ENCODE measurements at regions not wholly inside any gene's neighbourhood (a gene's known extent, or its start where the extent isn't known, plus 50 kb on each side); places are given as distances from the start of the nearest gene placed in this dataset.
"Not testable (repeated sequence)": the region's sequence is repeated elsewhere in the genome, so short reads cannot be mapped to it uniquely, and the experiment has no call there.

GRCh38 chr16:76866994-76867393, 324.0 kb upstream of the MON1B start:
- intact Hi-C loops (cut with DNase I) = no loop called here
- WGBS = 51% methylated on average over 1 of the region's 1 CpG
- Histone ChIP-seq H3K4me1 (ENCODE audit: control insufficient read depth, insufficient read depth, low read length) (no peaks in the 10 kb centered on the region), H3K9me3 (ENCODE audit: control insufficient read depth, low read length) (no peaks in the 10 kb centered on the region), H3K27me3 (ENCODE audit: control insufficient read depth, insufficient read depth) (no peaks in the 10 kb centered on the region), H3K27ac (ENCODE audit: low read length) (no peak overlapping the region), H3K4me3 (ENCODE audit: low read length) (no peak overlapping the region)
- ATAC-seq (no peak), DNase-seq (no peak)

- Histone ChIP-seq H3K27me3 (ENCODE audit: control insufficient read depth, insufficient read depth) (no peaks in the 10 kb centered on the region), H3K27ac (ENCODE audit: low read length) (no peak overlapping the region), H3K4me1 (ENCODE audit: control insufficient read depth, insufficient read depth, low read length) (no peaks in the 10 kb centered on the region), H3K9me3 (ENCODE audit: control insufficient read depth, low read length) (no peaks in the 10 kb centered on the region), H3K4me3 (ENCODE audit: low read length) (no peak overlapping the region)
- intact Hi-C loops (cut with DNase I) = no loop called here
- WGBS = 15% methylated on average over 1 of the region's 1 CpG
- ATAC-seq (no peak), DNase-seq (no peak)
These were observed 315.1 kb upstream of the MON1B start for GRCh38 chr16:76875898-76876297.

- 90% methylated on average over 4 of the region's 4 CpGs for WGBS
- intact Hi-C loops (cut with DNase I) = no loop called here
- DNase-seq (no peak), ATAC-seq (no peak)
- no peak overlapping the region for H3K27ac ChIP-seq (ENCODE audit: low read length)
- H3K9me3 ChIP-seq (ENCODE audit: control insufficient read depth, low read length) = no peaks in the 10 kb centered on the region
- no peak overlapping the region for H3K4me3 ChIP-seq (ENCODE audit: low read length)
- H3K27me3 ChIP-seq (ENCODE audit: control insufficient read depth, insufficient read depth) = no peaks in the 10 kb centered on the region
- no peaks in the 10 kb centered on the region for H3K4me1 ChIP-seq (ENCODE audit: control insufficient read depth, insufficient read depth, low read length)
These were observed 311.6 kb upstream of the MON1B start for GRCh38 chr16:76879420-76879819.

- H3K4me3 ChIP-seq (ENCODE audit: low read length); H3K4me1 ChIP-seq (ENCODE audit: control insufficient read depth, insufficient read depth, low read length); intact Hi-C loops (cut with DNase I); H3K27ac ChIP-seq (ENCODE audit: low read length); H3K9me3 ChIP-seq (ENCODE audit: control insufficient read depth, low read length); DNase-seq; ATAC-seq; H3K27me3 ChIP-seq (ENCODE audit: control insufficient read depth, insufficient read depth): not testable (repeated sequence)
- 73% methylated on average over 5 of the region's 5 CpGs for WGBS
These were observed 310.5 kb upstream of the MON1B start for GRCh38 chr16:76880523-76880922.

GRCh38 chr16:76882105-76882504, 308.9 kb upstream of the MON1B start:
- Histone ChIP-seq H3K4me3 (ENCODE audit: low read length) (no peak overlapping the region), H3K27me3 (ENCODE audit: control insufficient read depth, insufficient read depth) (no peaks in the 10 kb centered on the region), H3K4me1 (ENCODE audit: control insufficient read depth, insufficient read depth, low read length) (no peaks in the 10 kb centered on the region), H3K9me3 (ENCODE audit: control insufficient read depth, low read length) (no peaks in the 10 kb centered on the region), H3K27ac (ENCODE audit: low read length) (no peak overlapping the region)
- intact Hi-C loops (cut with DNase I) = no loop called here
- ATAC-seq (no peak), DNase-seq (no peak)
- WGBS = 81% methylated on average over 2 of the region's 2 CpGs

GRCh38 chr16:76883076-76883475, 307.9 kb upstream of the MON1B start:
- Histone ChIP-seq H3K4me1 (ENCODE audit: control insufficient read depth, insufficient read depth, low read length) (no peaks in the 10 kb centered on the region), H3K4me3 (ENCODE audit: low read length) (no peak overlapping the region), H3K27ac (ENCODE audit: low read length) (no peak overlapping the region), H3K27me3 (ENCODE audit: control insufficient read depth, insufficient read depth) (no peaks in the 10 kb centered on the region), H3K9me3 (ENCODE audit: control insufficient read depth, low read length) (no peaks in the 10 kb centered on the region)
- DNase-seq (no peak), ATAC-seq (no peak)
- intact Hi-C loops (cut with DNase I) = no loop called here
- WGBS = 73% methylated on average over 3 of the region's 3 CpGs

GRCh38 chr16:76885776-76886537, 305.0 kb upstream of the MON1B start:
- 59% methylated on average over 5 of the region's 5 CpGs for WGBS
- Histone ChIP-seq H3K27me3 (ENCODE audit: control insufficient read depth, insufficient read depth) (no peaks in the 10 kb centered on the region), H3K4me1 (ENCODE audit: control insufficient read depth, insufficient read depth, low read length) (no peaks in the 10 kb centered on the region), H3K9me3 (ENCODE audit: control insufficient read depth, low read length) (no peaks in the 10 kb centered on the region), H3K4me3 (ENCODE audit: low read length) (no peak overlapping the region), H3K27ac (ENCODE audit: low read length) (no peak overlapping the region)
- intact Hi-C loops (cut with DNase I) = no loop called here
- ATAC-seq (no peak), DNase-seq (no peak)

- DNase-seq = no peak
- H3K27ac ChIP-seq (ENCODE audit: low read length) = no peak overlapping the region
- intact Hi-C loops (cut with DNase I) = no loop called here
- no peaks in the 10 kb centered on the region for H3K9me3 ChIP-seq (ENCODE audit: control insufficient read depth, low read length)
- H3K4me1 ChIP-seq (ENCODE audit: control insufficient read depth, insufficient read depth, low read length) = no peaks in the 10 kb centered on the region
- H3K4me3 ChIP-seq (ENCODE audit: low read length) = no peak overlapping the region
- H3K27me3 ChIP-seq (ENCODE audit: control insufficient read depth, insufficient read depth) = no peaks in the 10 kb centered on the region
- WGBS = 90% methylated on average over 1 of the region's 1 CpG
- no peak for ATAC-seq
These were observed 293.2 kb upstream of the MON1B start for GRCh38 chr16:76897816-76898215.

- no peaks in the 10 kb centered on the region for H3K9me3 ChIP-seq (ENCODE audit: control insufficient read depth, low read length)
- H3K4me3 ChIP-seq (ENCODE audit: low read length) = no peak overlapping the region
- no peaks in the 10 kb centered on the region for H3K4me1 ChIP-seq (ENCODE audit: control insufficient read depth, insufficient read depth, low read length)
- no peaks in the 10 kb centered on the region for H3K27me3 ChIP-seq (ENCODE audit: control insufficient read depth, insufficient read depth)
- no peak overlapping the region for H3K27ac ChIP-seq (ENCODE audit: low read length)
- no peak for DNase-seq
- intact Hi-C loops (cut with DNase I) = no loop called here
- ATAC-seq = no peak
These were observed 291.2 kb upstream of the MON1B start for GRCh38 chr16:76899767-76900166.

- 79% methylated on average over 6 of the region's 6 CpGs for whole genome bisulfite sequencing
- Histone ChIP-seq H3K9me3 (ENCODE audit: control insufficient read depth, low read length) (no peaks in the 10 kb centered on the region), H3K4me3 (ENCODE audit: low read length) (no peak overlapping the region), H3K27ac (ENCODE audit: low read length) (no peak overlapping the region), H3K4me1 (ENCODE audit: control insufficient read depth, insufficient read depth, low read length) (no peaks in the 10 kb centered on the region), H3K27me3 (ENCODE audit: control insufficient read depth, insufficient read depth) (no peaks in the 10 kb centered on the region)
- ATAC-seq (no peak), DNase-seq (no peak)
- intact Hi-C loops (cut with DNase I) = no loop called here
These were observed 290.4 kb upstream of the MON1B start for GRCh38 chr16:76900285-76901263.

- 80% methylated on average over 2 of the region's 2 CpGs for WGBS
- no peak for DNase-seq
These were observed 284.4 kb upstream of the MON1B start for GRCh38 chr16:76906552-76906951.

More at GRCh38 chr16:76906552-76906951, 284.4 kb upstream of the MON1B start:
- Histone ChIP-seq H3K4me1 (ENCODE audit: control insufficient read depth, insufficient read depth, low read length) (no peaks in the 10 kb centered on the region), H3K4me3 (ENCODE audit: low read length) (no peak overlapping the region), H3K27ac (ENCODE audit: low read length) (no peak overlapping the region), H3K27me3 (ENCODE audit: control insufficient read depth, insufficient read depth) (no peaks in the 10 kb centered on the region), H3K9me3 (ENCODE audit: control insufficient read depth, low read length) (no peaks in the 10 kb centered on the region)
- no peak for ATAC-seq
- intact Hi-C loops (cut with DNase I) = no loop called here
